Transverse colon (tissue), 4 donors: ENCODE measurements at regions not wholly inside any gene's neighbourhood (a gene's known extent, or its start where the extent isn't known, plus 50 kb on each side); places are given as distances from the start of the nearest gene placed in this dataset.
"Not testable (repeated sequence)": the region's sequence is repeated elsewhere in the genome, so short reads cannot be mapped to it uniquely, and the experiment has no call there.

Experiments
- DNase-seq: peaks from one replicate; pipeline ENCODE4 v3.0.0-alpha.2; 2019
- H3K27ac ChIP-seq, 4 donors: fragments of 200-600 bp; sonication (generic); 2 replicates each; pipeline ENCODE4 v1.5.1; 2016 to 2018; ENCODE audit warnings: inconsistent platforms in 4 of 4
- H3K27me3 ChIP-seq: fragments of 200-600 bp; sonication (generic); 2 replicates; pipeline ENCODE4 v1.5.1; 2017; ENCODE audit warnings: inconsistent platforms
- H3K36me3 ChIP-seq, 4 donors: fragments of 200-600 bp; sonication (generic); 2 replicates each; pipeline ENCODE4 v1.5.1; 2017 to 2019; ENCODE audit warnings: inconsistent platforms in 4 of 4
- H3K4me1 ChIP-seq, 4 donors: fragments of 200-600 bp; sonication (generic); 2 replicates each; pipeline ENCODE4 v1.5.1; 2017 to 2020; ENCODE audit warnings: inconsistent platforms in 4 of 4
- H3K4me3 ChIP-seq, 4 donors: fragments of 200-600 bp; sonication (generic); 1 replicate in 1 of 4; 2 replicates in 3 of 4; pipeline versions ENCODE4 v1.5.1 to v1.6.1; 2017 to 2019; ENCODE audit warnings: inconsistent platforms in 4 of 4
- H3K9me3 ChIP-seq, 2 donors: fragments of 200-600 bp; sonication (generic); 2 replicates each; pipeline ENCODE4 v1.5.1; 2017 to 2019; ENCODE audit warnings: inconsistent platforms in 2 of 2
- EP300 ChIP-seq: sonication (generic); formaldehyde crosslinking; IDR thresholded peaks from one replicate; pipeline ENCODE4 v1.6.1; 2017; ENCODE audit warnings: antibody characterized with exemption, low read depth
- POLR2A ChIP-seq: fragments of 450-650 bp; IDR thresholded peaks from one replicate; pipeline ENCODE4 v1.6.1; 2016; ENCODE audit warnings: antibody characterized with exemption, mild to moderate bottlenecking, moderate library complexity
- POLR2AphosphoS5 ChIP-seq, 3 donors: sonication (generic); formaldehyde crosslinking; IDR thresholded peaks; one replicate each; pipeline ENCODE4 v1.6.1; 2016; ENCODE audit warnings: antibody characterized with exemption in 3 of 3
- WGBS, 2 donors: methylation state at CpG; one replicate each; pipeline ENCODE4 v1.1.5; 2018; ENCODE audit warnings: low coverage in 1 of 2; 5-methylcytosine and 5-hydroxymethylcytosine counted together
- in situ Hi-C, 4 donors: fragments of 200-750 bp; cut with MboI; loops; one replicate each; pipeline versions ENCODE4 v1.15.0 to v1.15.1; 2017; ENCODE audit warnings: low sequenced_read_pairs in 3 of 4, low pct_ligation_motif_present in 1 of 4, low pct_unique_long_range_greater_than_20kb in 1 of 4
- intact Hi-C: fragments of 100-400 bp; cut with DNase I; formaldehyde crosslinking; loops from one replicate; pipeline ENCODE4 v1.15.1; 2023; ENCODE audit warnings: low total_unique reads
- TF ChIP-seq, protein P1 (sequence below), 5 experiments: fragments of 200-600 bp in 3 of 5; fragments of 450-650 bp in 2 of 5; sonication (generic) in 3 of 5; IDR thresholded peaks; 1 replicate in 2 of 5; 2 replicates in 3 of 5; pipeline ENCODE4 v1.5.1; 2016 to 2017; ENCODE audit warnings: antibody characterized with exemption in 5 of 5, inconsistent platforms in 3 of 5, mild to moderate bottlenecking in 2 of 5, moderate library complexity in 1 of 5

DNA sequence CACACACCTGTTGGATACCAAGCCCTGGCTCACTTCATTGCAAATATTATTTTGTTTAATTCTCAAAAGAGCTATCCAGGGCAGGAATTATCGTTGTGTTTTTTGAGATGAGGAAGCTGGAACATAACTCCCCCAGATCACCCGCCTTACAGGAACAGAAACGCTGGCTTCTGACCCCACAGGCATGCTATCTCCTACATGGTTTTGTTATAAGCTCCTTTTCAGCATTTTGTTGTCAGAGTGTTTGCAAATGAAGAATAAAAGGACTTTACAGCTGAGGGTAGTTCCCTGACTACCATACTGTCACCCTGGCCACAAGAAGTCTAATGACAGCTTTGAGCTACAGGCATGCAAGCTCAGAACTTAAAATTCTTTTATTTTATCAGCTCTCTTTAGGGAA is 62.0 kb upstream of the MRPS9 start:
- Histone ChIP-seq H3K36me3 (no peaks in the 10 kb centered on the region), H3K4me1 (no peaks in the 10 kb centered on the region), H3K27me3 (no peaks in the 10 kb centered on the region), H3K27ac (no peak overlapping the region), H3K9me3 (no peaks in the 10 kb centered on the region), H3K4me3 (no peak overlapping the region)
- 50 to 60% methylated on average over 1 to 3 of the region's 3 CpGs for WGBS, 2 donors
- in situ Hi-C loops = no loop called here
- TF ChIP-seq POLR2AphosphoS5 (IDR thresholded peaks at IDR 0.05) (no peak), EP300 (no peak), POLR2A (no peak)
- TF ChIP-seq, protein P1, sequence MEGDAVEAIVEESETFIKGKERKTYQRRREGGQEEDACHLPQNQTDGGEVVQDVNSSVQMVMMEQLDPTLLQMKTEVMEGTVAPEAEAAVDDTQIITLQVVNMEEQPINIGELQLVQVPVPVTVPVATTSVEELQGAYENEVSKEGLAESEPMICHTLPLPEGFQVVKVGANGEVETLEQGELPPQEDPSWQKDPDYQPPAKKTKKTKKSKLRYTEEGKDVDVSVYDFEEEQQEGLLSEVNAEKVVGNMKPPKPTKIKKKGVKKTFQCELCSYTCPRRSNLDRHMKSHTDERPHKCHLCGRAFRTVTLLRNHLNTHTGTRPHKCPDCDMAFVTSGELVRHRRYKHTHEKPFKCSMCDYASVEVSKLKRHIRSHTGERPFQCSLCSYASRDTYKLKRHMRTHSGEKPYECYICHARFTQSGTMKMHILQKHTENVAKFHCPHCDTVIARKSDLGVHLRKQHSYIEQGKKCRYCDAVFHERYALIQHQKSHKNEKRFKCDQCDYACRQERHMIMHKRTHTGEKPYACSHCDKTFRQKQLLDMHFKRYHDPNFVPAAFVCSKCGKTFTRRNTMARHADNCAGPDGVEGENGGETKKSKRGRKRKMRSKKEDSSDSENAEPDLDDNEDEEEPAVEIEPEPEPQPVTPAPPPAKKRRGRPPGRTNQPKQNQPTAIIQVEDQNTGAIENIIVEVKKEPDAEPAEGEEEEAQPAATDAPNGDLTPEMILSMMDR (IDR thresholded peaks at IDR 0.05) = no peak
- no peak for DNase-seq
- intact Hi-C loops = no loop called here

DNA sequence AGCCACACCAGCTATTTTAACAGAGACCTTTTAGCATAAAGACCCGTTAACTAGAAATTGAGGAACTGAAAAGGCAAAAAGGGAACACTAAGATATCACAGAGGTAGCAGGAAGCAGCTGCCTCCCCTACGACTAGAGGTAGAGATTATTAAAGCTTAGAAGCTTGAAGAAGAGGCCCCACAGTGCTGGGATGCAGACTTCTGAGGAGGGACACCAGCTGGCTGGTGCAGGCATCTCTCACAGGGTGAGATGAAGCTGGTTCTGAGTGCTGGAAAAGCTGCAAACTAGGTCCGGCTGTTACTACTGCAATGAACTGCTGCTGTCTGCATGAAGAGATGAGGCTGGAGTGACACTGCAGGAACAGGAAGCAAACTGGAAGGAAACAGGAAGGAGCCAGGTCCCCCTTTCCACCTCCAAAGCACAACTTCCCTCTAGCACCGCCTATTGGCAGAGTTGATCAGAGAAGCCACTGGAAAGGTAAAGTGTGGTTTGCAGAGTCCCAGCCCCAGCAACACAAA is 61.2 kb upstream of the MRPS9 start:
- Histone ChIP-seq H3K27me3 (no peaks in the 10 kb centered on the region), H3K4me1 (no peaks in the 10 kb centered on the region), H3K27ac (no peak overlapping the region), H3K36me3 (no peaks in the 10 kb centered on the region), H3K9me3 (no peaks in the 10 kb centered on the region), H3K4me3 (no peak overlapping the region)
- in situ Hi-C loops (no loop called here), intact Hi-C loops (no loop called here)
- WGBS, 2 donors = 49 to 90% methylated on average over 3 to 4 of the region's 4 CpGs
- peak; percentile 14 for DNase-seq
- TF ChIP-seq, protein P1 (IDR thresholded peaks at IDR 0.05) = no peak
- no peak for TF ChIP-seq POLR2A
- no peak for TF ChIP-seq EP300
- TF ChIP-seq POLR2AphosphoS5 (IDR thresholded peaks at IDR 0.05) = no peak

- TF ChIP-seq POLR2A (no peak), EP300 (no peak), POLR2AphosphoS5 (IDR thresholded peaks at IDR 0.05) (no peak)
- TF ChIP-seq, protein P1 (IDR thresholded peaks at IDR 0.05) = no peak
- no peaks in the 10 kb centered on the region for H3K36me3 ChIP-seq
- in situ Hi-C loops = no loop called here
- WGBS, 2 donors = 94 to 100% methylated on average over 1 of the region's 1 CpG
- no peaks in the 10 kb centered on the region for H3K9me3 ChIP-seq
- intact Hi-C loops = no loop called here
- no peak overlapping the region for H3K27ac ChIP-seq
- no peak for DNase-seq
- no peak overlapping the region for H3K4me3 ChIP-seq
- no peaks in the 10 kb centered on the region for H3K4me1 ChIP-seq
- no peaks in the 10 kb centered on the region for H3K27me3 ChIP-seq
Measured at GRCh38 chr2:104977958-104978357, 59.9 kb upstream of the MRPS9 start.

DNA sequence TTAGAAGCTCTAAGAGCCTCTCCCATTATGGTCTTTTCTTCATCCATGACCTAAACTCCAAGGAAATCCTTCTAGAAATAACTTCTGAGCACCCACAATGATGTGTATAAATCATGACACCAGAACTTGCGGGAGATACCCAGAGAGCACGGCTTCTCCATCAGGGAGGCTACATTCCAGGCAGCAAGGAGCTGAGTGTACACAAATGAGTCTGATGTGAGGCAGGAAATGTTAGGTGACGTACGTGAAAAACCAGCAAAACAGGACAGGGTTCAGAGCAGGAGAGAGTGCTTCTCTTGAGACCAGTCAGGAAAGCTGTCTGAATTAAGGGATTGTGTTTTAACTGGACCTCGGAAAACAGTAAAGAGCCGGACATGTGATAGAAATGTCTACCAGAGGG is 58.1 kb upstream of the MRPS9 start:
- 55 to 73% methylated on average over 4 to 6 of the region's 6 CpGs for WGBS, 2 donors
- in situ Hi-C loops, H3K27ac ChIP-seq: not testable (repeated sequence)

GRCh38 chr2:104982111-104982510 is 55.8 kb upstream of the MRPS9 start:
- in situ Hi-C loops = no loop called here

More for the DNA sequence above, 58.1 kb upstream of the MRPS9 start:
- H3K4me1 ChIP-seq, intact Hi-C loops, DNase-seq, H3K36me3 ChIP-seq, H3K9me3 ChIP-seq, H3K4me3 ChIP-seq, H3K27me3 ChIP-seq: not testable (repeated sequence)

More at GRCh38 chr2:104982111-104982510, 55.8 kb upstream of the MRPS9 start:
- Histone ChIP-seq H3K4me1 (no peaks in the 10 kb centered on the region), H3K27me3 (no peaks in the 10 kb centered on the region), H3K4me3 (no peak overlapping the region), H3K9me3 (no peaks in the 10 kb centered on the region), H3K36me3 (no peaks in the 10 kb centered on the region), H3K27ac (no peak overlapping the region)
- no peak for TF ChIP-seq EP300
- TF ChIP-seq POLR2A = no peak
- no peak for TF ChIP-seq POLR2AphosphoS5 (IDR thresholded peaks at IDR 0.05)
- TF ChIP-seq, protein P1 (IDR thresholded peaks at IDR 0.05) = no peak
- DNase-seq = no peak
- 87 to 96% methylated on average over 7 of the region's 7 CpGs for WGBS, 2 donors
- intact Hi-C loops = no loop called here
